22Rv1 (cell line): ENCODE measurements at regions not wholly inside any gene's neighbourhood (a gene's known extent, or its start where the extent isn't known, plus 50 kb on each side); places are given as distances from the start of the nearest gene placed in this dataset.

Experiments
- H3K27ac ChIP-seq: fragments of 450-650 bp; 2 replicates; pipeline ENCODE4 v1.5.1; 2017
- CTCF ChIP-seq: fragments of 450-650 bp; IDR thresholded peaks from 2 replicates; pipeline ENCODE4 v1.5.1; 2017; ENCODE audit warnings: mild to moderate bottlenecking
- ZFX ChIP-seq: fragments of 450-650 bp; IDR thresholded peaks from 2 replicates; pipeline ENCODE4 v1.6.1; 2017; ENCODE audit warnings: antibody characterized with exemption, borderline replicate concordance

GRCh38 chr14:53526200-53526599 is 373.1 kb upstream of the DDHD1 start:
- H3K27ac ChIP-seq, result no peak overlapping the region
- TF ChIP-seq ZFX (no peak), CTCF (no peak)

- no peak overlapping the region for H3K27ac ChIP-seq
- TF ChIP-seq CTCF, result no peak
- no peak for TF ChIP-seq ZFX
These were observed 372.5 kb upstream of the DDHD1 start for GRCh38 chr14:53525608-53526007.

- no peak overlapping the region for H3K27ac ChIP-seq
- TF ChIP-seq ZFX (no peak), CTCF (no peak)
These were observed 371.3 kb upstream of the DDHD1 start for GRCh38 chr14:53524391-53524790.

GRCh38 chr14:53523226-53523625 is 370.1 kb upstream of the DDHD1 start:
- no peak overlapping the region for H3K27ac ChIP-seq
- TF ChIP-seq ZFX (no peak), CTCF (no peak)

- no peak overlapping the region for H3K27ac ChIP-seq
- TF ChIP-seq ZFX (no peak), CTCF (no peak)
These were observed 367.2 kb upstream of the DDHD1 start for GRCh38 chr14:53520078-53520928.

GRCh38 chr14:53519137-53519536 is 366.0 kb upstream of the DDHD1 start:
- no peak for TF ChIP-seq CTCF
- TF ChIP-seq ZFX, result no peak
- no peak overlapping the region for H3K27ac ChIP-seq

- TF ChIP-seq ZFX (no peak), CTCF (no peak)
- H3K27ac ChIP-seq, result no peak overlapping the region
These were observed 364.3 kb upstream of the DDHD1 start for GRCh38 chr14:53517270-53517960.
